GM19463 (cell line): ENCODE measurements at regions not wholly inside any gene's neighbourhood (a gene's known extent, or its start where the extent isn't known, plus 50 kb on each side); places are given as distances from the start of the nearest gene placed in this dataset.
"Not testable (repeated sequence)": the region's sequence is repeated elsewhere in the genome, so short reads cannot be mapped to it uniquely, and the experiment has no call there.

ENCODE experiments used
- ATAC-seq: cut with Tn5 transposase; IDR thresholded peaks from one replicate; pipeline ENCODE4 v1.9.1; 2021; ENCODE audit warnings: mild to moderate bottlenecking, moderate library complexity; ENCODE audit not compliant: unreplicated experiment

DNA sequence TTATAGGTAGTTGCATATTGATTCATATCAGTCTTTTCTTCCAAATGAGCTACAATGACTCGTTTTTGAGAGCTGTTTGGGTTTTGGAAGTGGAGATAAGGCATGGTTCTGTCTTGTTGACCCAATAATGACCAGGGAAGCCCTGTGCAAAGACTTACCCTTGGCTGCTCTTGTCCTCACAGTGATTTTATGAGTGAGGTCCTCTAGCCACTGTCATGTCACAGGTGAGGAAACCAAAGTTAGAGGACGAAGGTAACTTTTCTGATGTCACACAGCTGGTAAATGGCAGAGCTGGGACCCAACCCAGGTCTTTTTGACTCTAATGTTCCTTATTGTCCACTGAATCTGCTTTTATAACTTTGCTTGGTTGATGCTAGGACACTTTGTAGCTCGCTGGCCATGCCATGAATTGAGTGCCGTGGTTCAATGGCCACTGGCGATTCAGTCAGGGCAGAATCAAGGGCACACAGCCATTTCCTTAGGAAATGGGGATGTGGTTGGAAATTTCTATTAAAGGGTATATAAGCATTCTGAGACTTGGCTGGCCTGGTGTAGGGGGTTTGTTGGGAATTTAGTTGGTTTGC lies 249.1 kb downstream of the GOLGA6L6 start:
- ATAC-seq = not testable (repeated sequence)

DNA sequence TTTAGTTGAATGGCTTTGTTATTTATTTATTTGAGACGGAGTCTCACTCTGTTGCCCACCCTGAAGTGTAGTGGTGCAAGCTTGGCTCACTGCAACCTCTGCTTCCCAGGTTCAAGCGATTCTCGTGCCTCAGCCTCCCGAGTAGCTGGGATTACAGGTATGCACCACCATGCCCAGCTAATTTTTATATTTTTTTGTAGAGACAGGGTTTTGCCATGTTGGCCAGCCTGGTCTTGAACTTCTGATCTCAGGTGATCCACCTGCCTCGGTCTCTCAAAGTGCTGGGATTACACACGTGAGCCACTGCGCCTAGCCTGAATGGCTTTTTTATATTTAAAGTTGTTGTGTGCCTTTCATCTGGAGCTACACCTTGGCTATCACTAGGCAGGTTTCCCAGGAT lies 250.0 kb downstream of the GOLGA6L6 start:
- ATAC-seq = not testable (repeated sequence)

GRCh38 chr15:20290606-20291005 lies 251.0 kb downstream of the GOLGA6L6 start:
- not testable (repeated sequence) for ATAC-seq

GRCh38 chr15:20289538-20290103 lies 252.0 kb downstream of the GOLGA6L6 start:
- ATAC-seq = not testable (repeated sequence)

GRCh38 chr15:20288800-20289537 lies 252.6 kb downstream of the GOLGA6L6 start:
- not testable (repeated sequence) for ATAC-seq

- not testable (repeated sequence) for ATAC-seq
Measured at GRCh38 chr15:20286559-20286958, 255.0 kb downstream of the GOLGA6L6 start.

- ATAC-seq = not testable (repeated sequence)
Measured at GRCh38 chr15:20285696-20286300, 255.8 kb downstream of the GOLGA6L6 start.

GRCh38 chr15:20284891-20285535 lies 256.6 kb downstream of the GOLGA6L6 start:
- ATAC-seq = not testable (repeated sequence)

GRCh38 chr15:20283651-20284050 lies 257.9 kb downstream of the GOLGA6L6 start:
- ATAC-seq = not testable (repeated sequence)

DNA sequence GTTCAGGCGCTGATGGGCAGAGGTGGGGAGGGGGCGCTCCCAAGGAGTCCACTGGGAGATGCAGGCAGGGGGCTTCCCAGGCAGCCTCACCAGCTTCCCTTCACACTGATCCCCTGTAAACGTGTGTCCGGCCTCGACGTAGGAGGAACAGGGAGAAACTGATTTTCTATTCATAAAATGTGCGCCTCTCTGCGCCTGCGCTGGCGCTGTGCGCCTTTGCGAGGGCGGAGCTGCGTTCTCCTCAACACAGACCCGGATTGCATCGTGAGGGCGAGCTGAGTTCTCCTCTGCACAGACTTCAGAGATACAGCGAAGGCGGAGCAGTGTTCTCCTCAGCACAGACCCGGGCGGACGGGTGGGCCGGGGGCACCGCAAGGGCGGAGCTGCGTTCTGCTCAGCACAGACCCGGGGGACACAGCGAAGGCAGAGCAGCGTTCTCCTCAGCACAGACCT lies 259.1 kb downstream of the GOLGA6L6 start:
- not testable (repeated sequence) for ATAC-seq

DNA sequence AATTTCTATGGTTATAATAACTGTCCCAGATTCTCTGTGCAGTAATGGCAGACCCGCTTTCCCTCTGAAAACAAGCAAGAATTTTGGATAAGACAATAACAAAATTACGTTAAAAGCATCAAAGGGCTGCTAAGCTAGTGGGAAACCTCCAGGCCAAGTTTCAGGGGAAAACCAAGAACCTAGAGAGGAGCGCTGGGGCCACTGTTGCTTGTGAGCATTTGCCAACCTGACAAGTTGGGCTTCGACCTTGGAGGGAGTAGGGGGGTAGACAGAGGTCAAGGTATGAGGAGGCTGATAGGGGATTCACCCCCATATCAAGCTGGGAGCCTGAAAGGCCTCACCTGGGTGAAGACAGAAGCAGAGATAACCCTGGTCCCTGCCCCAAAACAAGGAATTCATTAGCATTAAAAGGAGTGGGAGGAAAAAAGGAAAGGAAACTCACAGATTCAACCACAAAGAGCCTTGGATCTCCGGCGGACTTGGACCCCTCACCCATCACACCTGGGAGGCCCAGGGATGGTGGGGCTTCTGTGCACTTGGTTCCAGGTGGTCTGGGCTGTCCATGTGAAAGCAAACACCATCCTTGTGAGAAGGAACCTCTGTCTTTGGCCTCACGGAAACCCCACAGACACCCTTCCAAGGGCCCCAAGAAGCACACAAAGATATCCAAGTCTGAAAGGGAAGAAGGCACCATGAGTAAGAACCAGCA lies 259.9 kb downstream of the GOLGA6L6 start:
- not testable (repeated sequence) for ATAC-seq

DNA sequence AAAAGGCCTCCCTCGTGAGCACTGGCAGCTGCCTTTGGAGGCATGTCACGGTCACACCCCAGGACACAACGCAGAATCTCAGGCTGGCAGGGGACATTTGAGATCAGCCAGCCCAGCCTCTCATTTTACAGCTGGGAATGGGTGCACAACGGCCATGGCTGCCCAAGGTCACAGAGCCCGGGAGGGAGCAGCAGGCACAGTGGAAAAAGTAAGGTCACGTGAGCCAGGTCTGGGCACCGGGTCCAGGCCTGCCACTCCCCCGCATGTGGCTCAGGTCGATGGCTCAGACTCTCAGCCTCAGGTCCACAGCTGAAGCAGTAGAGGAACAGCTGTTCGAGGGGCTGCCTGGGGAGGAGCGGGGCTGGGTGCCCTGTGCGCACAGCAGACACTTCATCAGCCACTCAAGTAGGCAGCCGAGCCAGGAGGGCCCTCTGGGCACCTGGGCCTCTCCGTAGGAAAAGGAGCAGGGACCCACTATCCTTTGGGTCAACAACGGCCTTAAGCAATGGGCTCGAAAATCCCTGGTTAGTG lies 260.6 kb downstream of the GOLGA6L6 start:
- ATAC-seq = no peak

DNA sequence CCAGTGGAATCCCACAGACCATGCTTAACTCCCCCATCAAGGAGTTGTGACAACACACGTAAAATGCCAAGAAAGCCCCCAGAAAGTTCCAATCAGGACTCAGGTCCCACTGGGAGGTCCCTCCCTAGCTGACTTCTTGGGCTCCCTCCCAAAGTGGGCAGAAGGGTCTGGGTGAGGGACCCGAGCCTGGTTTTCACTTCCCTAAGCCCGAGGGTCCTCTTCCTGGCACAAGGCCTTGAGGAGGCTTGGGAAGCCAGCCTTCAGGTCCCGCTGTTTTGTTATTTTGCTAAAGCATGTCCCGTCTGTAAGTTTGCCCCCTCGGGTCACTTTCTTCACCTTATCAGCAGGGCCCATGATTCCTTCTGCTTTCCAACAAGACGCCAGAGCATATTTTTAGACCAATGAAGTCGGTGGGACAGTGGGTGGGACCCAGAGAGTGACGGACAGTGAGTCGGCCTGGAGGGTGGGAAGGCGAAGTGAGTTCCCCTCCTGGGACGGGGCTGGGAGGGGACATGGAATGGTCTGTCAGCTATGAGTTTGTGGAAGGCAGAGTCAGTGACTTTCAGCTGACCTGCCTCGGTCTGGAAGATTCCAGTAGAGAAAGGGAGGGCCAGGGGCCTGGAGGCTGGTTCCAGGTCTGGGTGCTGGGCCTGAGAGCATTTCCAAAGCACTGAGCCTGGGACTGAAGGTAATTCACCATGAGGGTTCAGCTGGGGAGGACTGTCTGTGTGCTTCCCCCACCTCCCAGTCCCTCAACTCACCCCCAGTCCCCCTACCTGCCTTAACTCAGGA lies 261.3 kb downstream of the GOLGA6L6 start:
- not testable (repeated sequence) for ATAC-seq

- ATAC-seq = not testable (repeated sequence)
Measured at GRCh38 chr15:20279056-20279455, 262.5 kb downstream of the GOLGA6L6 start.

- ATAC-seq = not testable (repeated sequence)
Measured at GRCh38 chr15:20278376-20278775, 263.2 kb downstream of the GOLGA6L6 start.

- not testable (repeated sequence) for ATAC-seq
Measured at GRCh38 chr15:20277451-20277850, 264.1 kb downstream of the GOLGA6L6 start.

- not testable (repeated sequence) for ATAC-seq
Measured at GRCh38 chr15:20276312-20277114, 265.1 kb downstream of the GOLGA6L6 start.

- ATAC-seq = not testable (repeated sequence)
Measured at GRCh38 chr15:20275373-20275967, 266.1 kb downstream of the GOLGA6L6 start.
